AG09319 (cell line): ENCODE measurements at regions not wholly inside any gene's neighbourhood (a gene's known extent, or its start where the extent isn't known, plus 50 kb on each side); places are given as distances from the start of the nearest gene placed in this dataset.

Experiments used
- DNase-seq: peaks from one replicate; pipeline ENCODE4 v3.0.0-alpha.2; 2010; ENCODE audit warnings: low read depth; ENCODE audit errors: extremely low read depth
- TF ChIP-seq, protein P1 (sequence below): IDR thresholded peaks from 2 replicates; pipeline ENCODE4 v1.5.1; 2011; ENCODE audit warnings: low read depth, mild to moderate bottlenecking, inconsistent platforms, low read length, moderate library complexity

DNA sequence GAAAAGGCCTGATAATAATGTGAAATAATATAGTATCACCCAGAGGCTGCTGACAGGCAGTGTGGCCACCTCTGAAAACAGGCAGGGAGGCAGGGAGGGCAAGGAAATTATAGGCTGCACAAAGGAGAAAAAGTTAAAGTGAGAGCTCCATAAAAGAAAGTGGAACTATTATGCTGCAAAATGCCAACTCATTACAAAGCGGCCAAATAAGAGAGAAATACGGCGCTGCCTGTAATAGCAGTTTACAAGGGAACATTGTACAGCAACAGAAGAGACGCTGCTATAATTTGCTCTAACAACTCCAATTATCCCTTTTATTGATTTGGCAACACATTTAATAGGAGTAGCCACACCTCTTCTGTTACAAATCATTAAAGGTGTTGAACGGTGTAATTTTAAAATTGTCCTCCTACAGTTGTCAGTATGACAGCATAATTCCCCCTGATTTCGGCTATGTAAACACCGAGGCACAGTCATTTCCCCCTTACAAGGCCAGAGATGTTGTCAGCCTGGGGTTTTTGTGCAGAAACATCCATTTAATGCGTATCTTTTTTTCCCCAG lies 120.3 kb downstream of the MRM1 start:
- TF ChIP-seq, protein P1, sequence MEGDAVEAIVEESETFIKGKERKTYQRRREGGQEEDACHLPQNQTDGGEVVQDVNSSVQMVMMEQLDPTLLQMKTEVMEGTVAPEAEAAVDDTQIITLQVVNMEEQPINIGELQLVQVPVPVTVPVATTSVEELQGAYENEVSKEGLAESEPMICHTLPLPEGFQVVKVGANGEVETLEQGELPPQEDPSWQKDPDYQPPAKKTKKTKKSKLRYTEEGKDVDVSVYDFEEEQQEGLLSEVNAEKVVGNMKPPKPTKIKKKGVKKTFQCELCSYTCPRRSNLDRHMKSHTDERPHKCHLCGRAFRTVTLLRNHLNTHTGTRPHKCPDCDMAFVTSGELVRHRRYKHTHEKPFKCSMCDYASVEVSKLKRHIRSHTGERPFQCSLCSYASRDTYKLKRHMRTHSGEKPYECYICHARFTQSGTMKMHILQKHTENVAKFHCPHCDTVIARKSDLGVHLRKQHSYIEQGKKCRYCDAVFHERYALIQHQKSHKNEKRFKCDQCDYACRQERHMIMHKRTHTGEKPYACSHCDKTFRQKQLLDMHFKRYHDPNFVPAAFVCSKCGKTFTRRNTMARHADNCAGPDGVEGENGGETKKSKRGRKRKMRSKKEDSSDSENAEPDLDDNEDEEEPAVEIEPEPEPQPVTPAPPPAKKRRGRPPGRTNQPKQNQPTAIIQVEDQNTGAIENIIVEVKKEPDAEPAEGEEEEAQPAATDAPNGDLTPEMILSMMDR = no peak
- no peak for DNase-seq

DNA sequence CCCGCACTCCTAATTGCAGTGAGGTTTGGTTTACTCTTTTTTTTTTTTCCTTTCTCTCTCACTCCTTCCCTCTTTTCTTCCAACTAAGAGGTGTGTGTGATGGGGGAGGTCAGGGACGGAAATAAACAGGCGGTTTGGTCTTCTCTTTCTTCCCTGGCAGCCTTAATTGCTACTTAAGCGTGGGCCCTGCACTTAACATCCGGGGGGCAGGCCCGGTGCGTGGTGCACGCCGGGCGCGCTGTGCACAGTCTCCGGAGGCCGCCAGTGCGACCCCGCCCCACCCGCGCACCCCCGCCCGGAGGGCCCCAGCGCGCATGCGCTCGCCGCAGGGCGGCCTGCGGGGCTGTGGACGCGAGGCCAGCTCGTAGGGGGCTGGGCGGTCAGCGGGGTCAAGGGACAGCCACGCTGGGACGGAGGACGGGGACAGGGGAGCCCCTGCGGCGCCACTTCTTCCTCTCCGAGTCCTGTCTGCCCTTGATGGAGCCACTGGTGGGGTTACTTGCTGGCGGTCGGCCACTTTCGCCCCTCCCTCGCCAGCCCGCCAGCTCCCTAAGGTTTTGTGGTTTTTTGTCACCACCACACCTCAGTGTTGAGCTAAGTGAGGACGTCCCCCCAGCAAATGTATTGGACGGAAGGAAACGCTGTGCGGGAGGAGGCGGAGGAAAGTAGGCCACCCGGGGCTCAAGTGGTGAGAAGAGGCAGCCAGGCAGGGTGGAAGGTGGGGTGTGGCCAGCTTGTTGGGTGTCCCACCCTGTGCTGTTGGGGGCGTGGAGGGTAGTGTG lies 120.9 kb downstream of the MRM1 start:
- DNase-seq = peak; percentile 8
- TF ChIP-seq, protein P1 = no peak

DNA sequence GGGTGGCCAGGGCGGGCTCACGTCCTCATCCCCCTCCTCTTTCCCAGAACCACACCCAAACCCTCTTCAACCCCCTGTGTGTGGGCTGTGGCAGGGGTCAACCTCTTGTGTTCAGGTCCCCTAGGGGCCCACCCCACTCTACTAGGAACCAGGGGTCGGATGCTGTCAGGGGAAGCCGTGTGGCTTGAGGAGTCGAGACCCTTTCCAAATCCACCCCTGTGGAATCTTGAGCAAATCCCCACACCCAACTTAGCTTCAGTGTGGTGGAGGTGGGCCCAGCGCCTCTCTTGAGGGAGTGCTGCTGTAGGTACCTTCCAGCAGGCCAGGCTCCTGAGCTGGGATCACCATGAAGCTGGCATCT lies 121.5 kb downstream of the MRM1 start:
- TF ChIP-seq, protein P1 = no peak
- no peak for DNase-seq

DNA sequence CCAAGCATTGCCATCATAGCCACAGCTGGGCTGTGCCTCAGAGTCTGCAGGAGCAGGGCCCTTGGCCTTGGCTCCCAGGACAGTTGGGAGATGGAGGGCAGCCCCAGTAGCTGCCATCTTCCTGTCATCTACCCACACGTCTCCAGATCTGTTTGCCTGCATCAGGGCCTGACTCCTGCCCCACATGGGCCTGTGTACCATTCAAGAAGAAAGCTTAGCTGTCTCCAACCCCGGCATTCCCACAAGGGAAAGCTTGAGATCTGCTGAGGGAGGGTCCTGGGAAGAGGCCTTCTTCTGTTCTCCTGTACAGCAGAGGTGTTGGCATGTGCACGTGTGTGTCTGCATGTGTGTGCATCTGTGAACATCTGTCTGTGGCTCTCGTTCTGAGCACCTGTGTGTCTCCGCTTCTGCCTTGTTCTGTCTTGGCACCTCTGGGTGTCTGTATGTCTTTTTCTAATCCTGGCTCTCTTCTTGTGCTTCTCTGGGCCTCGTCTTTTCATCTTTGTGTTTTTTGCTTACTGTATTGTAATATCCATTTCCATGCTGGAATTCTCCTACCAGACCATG lies 122.2 kb downstream of the MRM1 start:
- TF ChIP-seq, protein P1 = no peak
- no peak for DNase-seq

DNA sequence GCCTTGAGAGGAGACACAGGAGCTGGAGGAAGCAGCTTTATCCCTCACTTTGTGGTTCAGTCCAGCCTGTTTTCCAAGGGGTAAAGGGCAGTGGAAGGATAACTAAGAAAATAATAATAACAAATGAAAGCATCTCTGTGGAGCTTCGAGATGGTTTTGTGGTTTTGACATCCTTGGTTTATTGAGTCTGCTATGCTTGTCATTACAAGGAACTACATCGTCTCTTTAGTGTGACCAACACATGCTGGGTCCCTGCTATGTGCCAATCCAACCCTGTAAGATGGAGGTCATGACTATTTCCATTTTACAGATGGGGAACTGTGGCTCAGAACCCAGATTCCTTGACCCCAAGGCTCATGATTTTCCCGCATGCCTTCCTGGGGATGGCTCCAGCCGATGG lies 124.8 kb downstream of the MRM1 start:
- no peak for DNase-seq
- TF ChIP-seq, protein P1 = no peak

DNA sequence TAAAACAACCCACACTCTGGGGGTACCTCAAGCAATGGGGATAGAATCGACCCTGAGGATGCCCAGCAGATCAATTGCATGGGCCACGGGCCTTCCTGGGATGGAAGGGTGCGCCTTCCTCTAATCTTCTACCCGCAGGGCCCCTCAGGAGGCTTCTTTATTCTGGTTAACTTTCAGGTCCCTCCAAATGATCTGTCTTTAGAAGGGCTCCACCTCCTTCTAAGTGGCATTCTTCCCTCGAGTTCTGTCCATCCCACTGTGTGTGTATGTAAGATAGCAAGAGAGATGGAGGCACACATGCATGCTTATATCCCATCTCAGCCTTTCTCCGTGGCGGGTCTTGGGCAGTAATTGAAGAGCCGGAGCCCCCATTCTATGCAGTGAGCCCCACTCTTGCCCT lies 125.7 kb downstream of the MRM1 start:
- TF ChIP-seq, protein P1 = no peak
- DNase-seq = no peak

DNA sequence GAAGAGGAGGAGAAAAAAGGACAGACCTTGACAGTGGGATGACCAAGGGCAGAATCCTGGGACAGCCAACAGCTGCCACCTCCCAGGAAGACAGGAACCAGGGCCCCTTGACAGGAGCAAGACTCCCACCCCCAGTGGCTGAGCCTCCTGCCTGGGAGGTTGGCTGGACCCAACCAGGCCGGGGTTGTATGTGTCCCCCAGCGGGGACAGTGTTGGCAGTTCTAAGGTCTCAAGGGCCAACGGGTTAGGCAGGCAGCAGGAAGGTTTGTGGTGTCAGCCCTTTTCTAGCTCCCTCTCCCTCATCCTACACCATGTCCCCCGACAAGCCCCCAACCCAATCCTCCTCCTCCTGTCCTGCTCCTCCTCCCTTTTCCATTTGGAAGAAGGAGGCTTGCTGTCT lies 126.2 kb downstream of the MRM1 start:
- DNase-seq = no peak
- TF ChIP-seq, protein P1 = no peak
